ENCODE measurements at regions not wholly inside any gene's neighbourhood (a gene's known extent, or its start where the extent isn't known, plus 50 kb on each side); places are given as distances from the start of the nearest gene placed in this dataset.

GRCh38 chr17:33514369-33514768, 221.3 kb upstream of the ASIC2 start:
- no peak for DNase-seq (ENCODE audit: low read depth)

GRCh38 chr17:33515974-33516373, 222.9 kb upstream of the ASIC2 start:
- no peak for DNase-seq (ENCODE audit: low read depth)

- DNase-seq (ENCODE audit: low read depth): no peak
These were observed 223.6 kb upstream of the ASIC2 start for GRCh38 chr17:33516645-33517044.

GRCh38 chr17:33517746-33518145, 224.7 kb upstream of the ASIC2 start:
- no peak for DNase-seq (ENCODE audit: low read depth)

GRCh38 chr17:33519692-33520091, 226.6 kb upstream of the ASIC2 start:
- no peak for DNase-seq (ENCODE audit: low read depth)

- peak; percentile 33 for DNase-seq (ENCODE audit: low read depth)
These were observed 227.6 kb upstream of the ASIC2 start for GRCh38 chr17:33520426-33521330.

- no peak for DNase-seq (ENCODE audit: low read depth)
These were observed 228.7 kb upstream of the ASIC2 start for GRCh38 chr17:33521784-33522183.

GRCh38 chr17:33522623-33523022, 229.5 kb upstream of the ASIC2 start:
- no peak for DNase-seq (ENCODE audit: low read depth)

- no peak for DNase-seq (ENCODE audit: low read depth)
These were observed 230.5 kb upstream of the ASIC2 start for GRCh38 chr17:33523577-33523981.

GRCh38 chr17:33525186-33525585, 232.1 kb upstream of the ASIC2 start:
- no peak for DNase-seq (ENCODE audit: low read depth)

- no peak for DNase-seq (ENCODE audit: low read depth)
These were observed 233.6 kb upstream of the ASIC2 start for GRCh38 chr17:33526717-33527116.

- DNase-seq (ENCODE audit: low read depth): no peak
These were observed 234.2 kb upstream of the ASIC2 start for GRCh38 chr17:33527290-33527689.

GRCh38 chr17:33528846-33529245, 235.8 kb upstream of the ASIC2 start:
- no peak for DNase-seq (ENCODE audit: low read depth)

- DNase-seq (ENCODE audit: low read depth): no peak
These were observed 236.7 kb upstream of the ASIC2 start for GRCh38 chr17:33529816-33530215.

GRCh38 chr17:33531311-33531710, 238.2 kb upstream of the ASIC2 start:
- DNase-seq (ENCODE audit: low read depth): no peak

- no peak for DNase-seq (ENCODE audit: low read depth)
These were observed 241.0 kb upstream of the ASIC2 start for GRCh38 chr17:33534087-33534486.

- DNase-seq (ENCODE audit: low read depth): no peak
These were observed 252.0 kb upstream of the ASIC2 start for GRCh38 chr17:33545124-33545523.

- no peak for DNase-seq (ENCODE audit: low read depth)
These were observed 257.2 kb upstream of the ASIC2 start for GRCh38 chr17:33550261-33550660.

- DNase-seq (ENCODE audit: low read depth): no peak
These were observed 258.0 kb upstream of the ASIC2 start for GRCh38 chr17:33551075-33551474.

GRCh38 chr17:33551911-33552310, 258.8 kb upstream of the ASIC2 start:
- no peak for DNase-seq (ENCODE audit: low read depth)

- no peak for DNase-seq (ENCODE audit: low read depth)
These were observed 267.1 kb upstream of the ASIC2 start for GRCh38 chr17:33560165-33560564.

- no peak for DNase-seq (ENCODE audit: low read depth)
These were observed 267.8 kb upstream of the ASIC2 start for GRCh38 chr17:33560871-33561270.

- no peak for DNase-seq (ENCODE audit: low read depth)
These were observed 268.7 kb upstream of the ASIC2 start for GRCh38 chr17:33561569-33562334.

Data from activated T-cell treated with anti-CD3 and anti-CD28 coated beads for 48 hours (primary cell).